GM18951 (cell line): ENCODE measurements at regions not wholly inside any gene's neighbourhood (a gene's known extent, or its start where the extent isn't known, plus 50 kb on each side); places are given as distances from the start of the nearest gene placed in this dataset.

ENCODE experiments used
- POLR2A ChIP-seq: IDR thresholded peaks from 4 replicates; pipeline ENCODE4 v1.6.1; 2011; ENCODE audit warnings: mild to moderate bottlenecking; ENCODE audit not compliant: insufficient read length, insufficient read depth; ENCODE audit errors: extremely low read depth
- in situ Hi-C: fragments of 300-500 bp; cut with MboI; formaldehyde crosslinking; loops from one replicate; pipeline ENCODE4 v1.12.0; 2022; ENCODE audit warnings: low sequenced_read_pairs, mixed read lengths, inconsistent platforms; ENCODE audit not compliant: unreplicated experiment

- in situ Hi-C loops: no loop called here
- TF ChIP-seq POLR2A: no peak
Observed at GRCh38 chr3:124512881-124513609, 217.2 kb upstream of the UMPS start.

GRCh38 chr3:124513610-124513997 lies 216.6 kb upstream of the UMPS start:
- no peak for TF ChIP-seq POLR2A
- in situ Hi-C loops: no loop called here

- TF ChIP-seq POLR2A: no peak
- in situ Hi-C loops: no loop called here
Observed at GRCh38 chr3:124514683-124515082, 215.6 kb upstream of the UMPS start.

GRCh38 chr3:124516333-124516732 lies 213.9 kb upstream of the UMPS start:
- no peak for TF ChIP-seq POLR2A
- in situ Hi-C loops: no loop called here

- TF ChIP-seq POLR2A: no peak
- in situ Hi-C loops: no loop called here
Observed at GRCh38 chr3:124517306-124517705, 212.9 kb upstream of the UMPS start.

GRCh38 chr3:124518350-124518749 lies 211.9 kb upstream of the UMPS start:
- TF ChIP-seq POLR2A: no peak
- in situ Hi-C loops: no loop called here

- no peak for TF ChIP-seq POLR2A
- in situ Hi-C loops: no loop called here
Observed at GRCh38 chr3:124519591-124520194, 210.6 kb upstream of the UMPS start.

- no peak for TF ChIP-seq POLR2A
- in situ Hi-C loops: no loop called here
Observed at GRCh38 chr3:124520970-124521369, 209.3 kb upstream of the UMPS start.

- no peak for TF ChIP-seq POLR2A
- in situ Hi-C loops: no loop called here
Observed at GRCh38 chr3:124522082-124522625, 208.1 kb upstream of the UMPS start.

- in situ Hi-C loops: no loop called here
- TF ChIP-seq POLR2A: no peak
Observed at GRCh38 chr3:124526601-124527000, 203.7 kb upstream of the UMPS start.

- TF ChIP-seq POLR2A: no peak
- in situ Hi-C loops: no loop called here
Observed at GRCh38 chr3:124529826-124530571, 200.3 kb upstream of the UMPS start.

- no peak for TF ChIP-seq POLR2A
- in situ Hi-C loops: no loop called here
Observed at GRCh38 chr3:124530916-124531315, 199.3 kb upstream of the UMPS start.

GRCh38 chr3:124532071-124532470 lies 198.2 kb upstream of the UMPS start:
- no peak for TF ChIP-seq POLR2A
- in situ Hi-C loops: no loop called here
